Neural crest cell (in vitro differentiated cells): ENCODE measurements at regions not wholly inside any gene's neighbourhood (a gene's known extent, or its start where the extent isn't known, plus 50 kb on each side); places are given as distances from the start of the nearest gene placed in this dataset.
"Not testable (repeated sequence)": the region's sequence is repeated elsewhere in the genome, so short reads cannot be mapped to it uniquely, and the experiment has no call there.

Experiments used
- DNase-seq: peaks from one replicate; pipeline ENCODE4 v3.0.0; 2021; ENCODE audit warnings: low read depth, mixed read lengths, low spot score
- H3K27ac Mint-ChIP-seq: one replicate; pipeline ENCODE4 v1.8.0; 2021; ENCODE audit warnings: mild to moderate bottlenecking, mixed read lengths; ENCODE audit not compliant: unreplicated experiment
- H3K27me3 Mint-ChIP-seq: 2 replicates; pipeline ENCODE4 v1.8.0; 2021; ENCODE audit warnings: low read depth, mild to moderate bottlenecking, mixed read lengths
- H3K36me3 Mint-ChIP-seq: 2 replicates; pipeline ENCODE4 v1.8.0; 2021; ENCODE audit warnings: low read depth, mild to moderate bottlenecking, mixed read lengths
- H3K4me1 Mint-ChIP-seq: 2 replicates; pipeline ENCODE4 v1.8.0; 2021; ENCODE audit warnings: mixed read lengths
- H3K4me3 Mint-ChIP-seq: one replicate; pipeline ENCODE4 v1.8.0; 2021; ENCODE audit warnings: mild to moderate bottlenecking, mixed read lengths
- H3K9me3 Mint-ChIP-seq: 2 replicates; pipeline ENCODE4 v1.8.0; 2021; ENCODE audit warnings: mixed read lengths
- TF ChIP-seq, protein P1 (sequence below): fragments of 200-600 bp; sonication (generic); conservative IDR thresholded peaks from 2 replicates; pipeline ENCODE4 v1.5.0; 2021; ENCODE audit warnings: antibody characterized with exemption, mild to moderate bottlenecking

DNA sequence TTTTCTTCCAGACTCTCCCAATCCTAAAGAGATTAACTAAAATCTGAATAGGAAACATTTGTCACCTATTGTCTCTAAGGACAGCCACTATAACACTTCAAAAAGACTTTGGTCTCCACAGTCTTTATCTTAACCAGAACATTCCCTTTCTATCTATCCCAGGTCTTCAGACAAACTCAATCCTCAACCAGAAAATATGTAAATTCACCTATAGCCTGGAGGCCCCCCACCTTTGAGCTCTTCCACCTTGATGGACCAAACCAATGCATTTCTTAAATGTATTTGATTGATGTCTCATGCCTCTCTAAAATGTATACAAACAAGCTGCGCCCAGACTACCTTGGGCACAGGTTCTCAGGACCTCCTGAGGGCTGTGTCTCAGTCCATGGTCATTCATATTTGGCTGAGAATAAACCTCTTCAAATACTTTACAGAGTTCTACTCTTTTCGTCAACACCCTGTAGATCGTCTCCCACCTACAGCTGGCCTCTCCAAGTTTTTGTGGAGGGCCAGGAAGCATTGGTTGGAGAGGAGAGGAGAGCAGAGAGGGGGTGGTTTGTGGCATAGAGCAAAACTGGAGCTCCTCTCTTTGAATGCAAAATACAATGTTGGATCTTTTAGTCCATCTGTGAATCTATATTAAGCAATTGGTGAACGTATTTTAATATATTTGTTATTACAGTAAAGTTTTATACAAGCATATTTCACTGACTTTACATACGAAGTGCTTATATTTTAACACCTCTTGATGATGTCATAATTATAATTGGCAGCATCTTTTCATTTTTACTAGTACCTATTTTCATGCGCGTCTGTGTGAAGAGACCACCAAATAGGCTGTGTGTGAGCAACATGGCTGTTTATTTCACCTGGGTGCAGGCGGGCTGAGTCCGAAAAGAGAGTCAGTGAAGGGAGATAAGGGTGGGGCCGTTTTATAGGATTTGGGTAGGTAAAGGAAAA lies 230.7 kb upstream of the DUSP10 start:
- TF ChIP-seq, protein P1, sequence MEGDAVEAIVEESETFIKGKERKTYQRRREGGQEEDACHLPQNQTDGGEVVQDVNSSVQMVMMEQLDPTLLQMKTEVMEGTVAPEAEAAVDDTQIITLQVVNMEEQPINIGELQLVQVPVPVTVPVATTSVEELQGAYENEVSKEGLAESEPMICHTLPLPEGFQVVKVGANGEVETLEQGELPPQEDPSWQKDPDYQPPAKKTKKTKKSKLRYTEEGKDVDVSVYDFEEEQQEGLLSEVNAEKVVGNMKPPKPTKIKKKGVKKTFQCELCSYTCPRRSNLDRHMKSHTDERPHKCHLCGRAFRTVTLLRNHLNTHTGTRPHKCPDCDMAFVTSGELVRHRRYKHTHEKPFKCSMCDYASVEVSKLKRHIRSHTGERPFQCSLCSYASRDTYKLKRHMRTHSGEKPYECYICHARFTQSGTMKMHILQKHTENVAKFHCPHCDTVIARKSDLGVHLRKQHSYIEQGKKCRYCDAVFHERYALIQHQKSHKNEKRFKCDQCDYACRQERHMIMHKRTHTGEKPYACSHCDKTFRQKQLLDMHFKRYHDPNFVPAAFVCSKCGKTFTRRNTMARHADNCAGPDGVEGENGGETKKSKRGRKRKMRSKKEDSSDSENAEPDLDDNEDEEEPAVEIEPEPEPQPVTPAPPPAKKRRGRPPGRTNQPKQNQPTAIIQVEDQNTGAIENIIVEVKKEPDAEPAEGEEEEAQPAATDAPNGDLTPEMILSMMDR, result no peak
- no peaks in the 10 kb centered on the region for H3K4me1 Mint-ChIP-seq
- no peak for DNase-seq
- H3K9me3 Mint-ChIP-seq, result no peaks in the 10 kb centered on the region
- H3K36me3 Mint-ChIP-seq, result no peaks in the 10 kb centered on the region
- no peaks in the 10 kb centered on the region for H3K27me3 Mint-ChIP-seq
- H3K27ac Mint-ChIP-seq, result no peak overlapping the region
- H3K4me3 Mint-ChIP-seq, result no peak overlapping the region

GRCh38 chr1:221971035-221971434 lies 229.1 kb upstream of the DUSP10 start:
- H3K9me3 Mint-ChIP-seq, H3K4me1 Mint-ChIP-seq, H3K27me3 Mint-ChIP-seq, H3K36me3 Mint-ChIP-seq, H3K27ac Mint-ChIP-seq, DNase-seq, H3K4me3 Mint-ChIP-seq: not testable (repeated sequence)

DNA sequence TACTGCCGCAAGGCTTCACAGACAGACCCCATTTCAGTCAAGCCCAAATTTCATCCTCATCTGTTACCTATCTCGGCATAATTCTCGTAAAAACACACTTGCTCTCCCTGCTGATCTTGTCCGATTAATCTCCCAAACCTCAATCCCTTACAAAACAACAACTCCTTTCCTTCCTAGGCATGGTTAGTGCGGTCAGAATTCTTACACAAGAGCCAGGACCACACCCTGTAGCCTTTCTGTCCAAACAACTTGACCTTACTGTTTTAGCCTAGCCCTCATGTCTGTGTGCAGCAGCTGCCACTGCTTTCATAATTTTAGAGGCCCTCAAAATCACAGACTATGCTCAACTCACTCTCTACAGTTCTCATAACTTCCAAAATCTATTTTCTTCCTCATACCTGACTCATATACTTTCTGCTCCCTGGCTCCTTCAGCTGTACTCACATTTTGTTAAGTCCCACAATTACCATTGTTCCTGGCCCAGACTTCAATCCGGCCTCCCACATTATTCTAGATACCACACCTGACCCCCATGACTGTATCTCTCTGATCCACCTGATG lies 227.5 kb upstream of the DUSP10 start:
- not testable (repeated sequence) for H3K4me3 Mint-ChIP-seq, H3K4me1 Mint-ChIP-seq, DNase-seq, H3K27me3 Mint-ChIP-seq, H3K36me3 Mint-ChIP-seq, H3K27ac Mint-ChIP-seq, H3K9me3 Mint-ChIP-seq

- not testable (repeated sequence) for DNase-seq, H3K36me3 Mint-ChIP-seq, H3K9me3 Mint-ChIP-seq, H3K27me3 Mint-ChIP-seq, H3K4me1 Mint-ChIP-seq, H3K4me3 Mint-ChIP-seq, H3K27ac Mint-ChIP-seq
Observed at GRCh38 chr1:221967538-221967937, 225.6 kb upstream of the DUSP10 start.

GRCh38 chr1:221966888-221967287 lies 225.0 kb upstream of the DUSP10 start:
- H3K4me3 Mint-ChIP-seq, H3K27ac Mint-ChIP-seq, H3K36me3 Mint-ChIP-seq, DNase-seq, H3K9me3 Mint-ChIP-seq, H3K4me1 Mint-ChIP-seq, H3K27me3 Mint-ChIP-seq: not testable (repeated sequence)

DNA sequence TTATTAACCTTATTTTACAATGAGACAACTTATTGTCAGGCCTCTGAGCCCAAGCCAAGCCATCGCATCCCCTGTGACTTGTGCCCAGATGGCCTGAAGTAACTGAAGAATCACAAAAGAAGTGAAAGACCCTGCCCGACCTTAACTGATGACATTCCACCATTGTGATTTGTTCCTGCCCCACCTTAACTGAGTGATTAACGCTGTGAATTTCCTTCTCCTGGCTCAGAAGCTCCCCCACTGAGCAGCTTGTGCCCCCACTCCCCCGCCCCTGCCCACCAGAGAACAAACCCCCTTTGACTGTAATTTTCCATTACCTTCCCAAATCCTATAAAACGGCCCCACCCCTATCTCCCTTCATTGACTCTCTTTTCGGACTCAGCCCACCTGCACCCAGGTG lies 224.0 kb upstream of the DUSP10 start:
- not testable (repeated sequence) for H3K36me3 Mint-ChIP-seq, H3K27ac Mint-ChIP-seq, H3K9me3 Mint-ChIP-seq, H3K4me3 Mint-ChIP-seq, DNase-seq, H3K27me3 Mint-ChIP-seq
- H3K4me1 Mint-ChIP-seq, result peaks cover 12% of the 10 kb centered on the region

DNA sequence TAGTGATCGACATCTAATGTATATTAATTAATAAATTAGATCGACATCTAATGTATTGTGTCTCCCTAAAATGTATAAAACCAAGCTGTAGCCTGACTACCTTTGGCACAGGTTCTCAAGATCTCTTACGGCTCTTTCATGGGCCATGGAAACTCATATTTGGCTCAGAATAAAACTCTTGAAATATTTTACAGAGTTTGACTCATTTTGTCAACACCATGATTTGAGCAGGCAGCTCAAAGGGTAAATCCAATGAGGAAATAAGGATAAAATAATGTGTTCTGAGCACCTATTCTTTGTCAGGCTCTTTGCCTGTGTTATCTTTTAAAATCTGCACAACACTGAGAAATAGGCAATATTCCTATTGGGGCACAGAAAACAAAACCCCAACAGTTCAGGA lies 223.4 kb upstream of the DUSP10 start:
- H3K4me1 Mint-ChIP-seq, result peaks cover 12% of the 10 kb centered on the region
- H3K27me3 Mint-ChIP-seq, result peaks cover 4% of the 10 kb centered on the region
- H3K27ac Mint-ChIP-seq, result no peak overlapping the region
- no peak for DNase-seq
- no peak overlapping the region for H3K4me3 Mint-ChIP-seq
- H3K36me3 Mint-ChIP-seq, result no peaks in the 10 kb centered on the region
- no peaks in the 10 kb centered on the region for H3K9me3 Mint-ChIP-seq
- TF ChIP-seq, protein P1, result no peak

GRCh38 chr1:221963742-221964141 lies 221.9 kb upstream of the DUSP10 start:
- Mint-ChIP-seq H3K9me3 (no peaks in the 10 kb centered on the region), H3K36me3 (no peaks in the 10 kb centered on the region), H3K4me3 (no peak overlapping the region), H3K27ac (no peak overlapping the region), H3K27me3 (peaks cover 4% of the 10 kb centered on the region), H3K4me1 (peaks cover 12% of the 10 kb centered on the region)
- TF ChIP-seq, protein P1, result no peak
- DNase-seq, result no peak
